GM20000 (cell line): ENCODE measurements at regions not wholly inside any gene's neighbourhood (a gene's known extent, or its start where the extent isn't known, plus 50 kb on each side); places are given as distances from the start of the nearest gene placed in this dataset.

Experiments
- DNase-seq: peaks from one replicate; pipeline ENCODE4 v3.0.0; 2012; ENCODE audit warnings: low spot score
- CTCF ChIP-seq: IDR thresholded peaks from 2 replicates; pipeline ENCODE4 v1.5.1; 2012; ENCODE audit warnings: mild to moderate bottlenecking, control low read depth; ENCODE audit errors: extremely low read depth, missing control alignments

- no peak for DNase-seq
- no peak for TF ChIP-seq CTCF
Measured at GRCh38 chr2:189268763-189269162, 89.2 kb upstream of the COL5A2 start.

DNA sequence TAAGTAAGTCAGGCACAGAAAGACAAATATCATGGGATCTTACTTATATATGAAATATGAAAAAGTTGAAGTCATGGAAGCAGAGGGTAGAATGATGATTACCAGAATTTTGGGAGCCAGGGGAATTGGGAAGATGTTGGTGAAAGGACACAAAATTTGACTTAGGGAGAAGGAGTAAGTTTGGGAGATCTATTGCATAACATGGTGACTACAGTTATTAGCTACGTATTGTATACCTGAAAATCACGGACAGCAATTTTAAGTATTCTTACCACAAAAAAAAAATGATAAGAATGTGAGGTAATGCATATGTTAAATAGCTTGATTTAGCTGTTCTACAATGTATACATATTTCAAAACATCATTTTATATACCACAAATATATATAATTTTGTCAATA is 94.2 kb upstream of the COL5A2 start:
- no peak for DNase-seq
- no peak for TF ChIP-seq CTCF

- DNase-seq, result no peak
- TF ChIP-seq CTCF, result no peak
Measured at GRCh38 chr2:189274361-189274760, 94.8 kb upstream of the COL5A2 start.

- TF ChIP-seq CTCF, result no peak
- no peak for DNase-seq
Measured at GRCh38 chr2:189276277-189276676, 96.7 kb upstream of the COL5A2 start.

GRCh38 chr2:189281201-189281600 is 101.6 kb upstream of the COL5A2 start:
- TF ChIP-seq CTCF, result no peak
- DNase-seq, result no peak

DNA sequence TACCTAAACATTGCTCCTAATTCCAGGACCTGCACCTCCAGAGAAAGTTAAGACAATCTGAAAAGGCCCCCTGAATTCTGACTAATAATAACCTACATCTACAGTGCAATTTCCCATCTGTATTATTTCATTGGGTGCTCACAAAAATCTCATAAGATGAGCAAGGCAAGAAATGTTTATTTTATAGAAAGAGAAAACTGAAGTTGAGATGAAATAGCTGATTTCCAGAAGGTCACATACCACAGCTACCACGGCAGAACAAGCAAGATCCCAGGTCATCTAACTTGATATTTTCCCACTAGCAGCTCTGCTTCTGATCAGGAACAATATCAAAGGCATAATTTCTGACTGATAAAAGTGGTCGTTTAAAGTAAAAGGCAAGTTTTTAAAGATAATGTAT is 105.8 kb upstream of the COL5A2 start:
- DNase-seq, result no peak
- TF ChIP-seq CTCF, result no peak

- no peak for DNase-seq
- TF ChIP-seq CTCF, result no peak
Measured at GRCh38 chr2:189285962-189286645, 106.5 kb upstream of the COL5A2 start.
